LHCN-M2 (cell line): ENCODE measurements at regions not wholly inside any gene's neighbourhood (a gene's known extent, or its start where the extent isn't known, plus 50 kb on each side); places are given as distances from the start of the nearest gene placed in this dataset.
"Not testable (repeated sequence)": the region's sequence is repeated elsewhere in the genome, so short reads cannot be mapped to it uniquely, and the experiment has no call there.

Experiments
- DNase-seq: peaks from one replicate; pipeline ENCODE4 v3.0.0-alpha.2; 2012; ENCODE audit warnings: low read depth

DNA sequence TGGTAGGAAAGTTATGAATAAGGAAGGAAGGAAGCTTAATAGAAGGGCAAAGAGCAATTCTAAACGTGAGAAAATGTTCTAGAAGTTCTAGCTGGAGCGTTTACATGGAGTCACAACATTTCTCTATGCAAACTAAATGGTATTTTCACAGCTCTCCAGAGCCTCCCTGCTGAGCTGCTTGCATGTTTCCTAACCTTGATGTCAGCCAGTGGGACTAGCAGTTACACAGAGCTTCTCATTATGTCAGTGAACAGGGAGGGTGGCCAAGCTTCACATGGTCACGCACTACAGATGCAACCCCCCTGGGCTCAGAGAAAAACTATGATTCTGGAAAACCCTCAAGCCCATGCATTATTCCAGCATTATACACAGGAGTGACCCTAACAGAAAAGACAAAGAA, 153.4 kb upstream of the CCDC150 start:
- no peak for DNase-seq

DNA sequence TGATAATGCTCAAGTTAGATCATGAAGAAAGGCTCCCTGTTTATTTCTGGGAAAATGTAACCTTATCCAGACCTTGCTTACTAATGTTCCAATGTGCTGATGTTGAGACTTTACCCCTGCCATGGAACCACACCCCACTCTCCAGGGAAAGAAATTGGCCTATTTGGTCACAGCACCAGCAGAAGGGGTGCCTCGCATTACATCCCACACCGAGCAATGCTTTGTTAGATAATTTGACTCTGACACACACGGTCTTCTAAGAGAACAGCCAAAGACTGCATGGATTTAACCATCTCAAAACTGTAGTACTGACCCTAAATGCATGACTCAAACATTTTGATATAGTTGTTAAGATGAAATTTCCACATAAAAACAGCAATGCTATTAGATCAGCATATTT, 152.1 kb upstream of the CCDC150 start:
- DNase-seq = peak; percentile 76

GRCh38 chr2:196489371-196489770, 150.1 kb upstream of the CCDC150 start:
- DNase-seq = no peak

DNA sequence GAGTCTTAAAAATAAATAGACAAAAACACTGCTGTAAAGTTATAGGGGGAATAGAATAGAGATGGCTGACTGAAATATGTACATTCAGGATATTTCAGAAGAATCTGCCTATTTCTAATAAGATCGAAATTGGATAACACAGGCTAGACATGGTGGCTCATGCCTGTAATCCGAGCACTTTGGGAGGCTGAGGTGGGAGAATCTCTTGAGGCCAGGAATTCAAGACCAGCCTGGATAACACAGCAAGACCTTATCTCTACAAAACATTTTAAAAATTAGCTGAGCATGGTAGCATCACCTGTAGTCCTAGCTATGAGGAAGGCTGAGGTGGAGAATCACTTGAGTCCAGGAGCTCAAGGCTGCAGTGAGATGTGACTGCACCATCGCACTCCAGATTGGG, 146.6 kb upstream of the CCDC150 start:
- DNase-seq = no peak

DNA sequence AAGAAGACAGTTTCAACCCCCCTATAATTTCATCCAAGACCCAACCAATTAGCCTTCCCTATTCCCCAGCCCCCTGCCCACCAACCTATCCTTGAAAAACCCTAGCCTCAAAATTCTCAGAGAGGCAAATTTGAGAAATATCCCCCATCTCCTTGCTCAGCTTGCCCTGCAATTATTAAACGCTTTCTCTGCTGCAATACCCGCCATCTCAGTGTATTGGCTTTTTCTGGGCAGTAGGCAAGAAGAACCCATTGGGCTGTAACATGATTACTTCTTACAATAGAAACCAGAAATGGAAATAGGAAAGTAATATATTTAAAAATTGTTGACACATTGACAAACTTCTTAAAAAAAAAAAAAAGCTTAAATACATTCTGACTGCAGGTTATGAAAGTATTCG, 140.6 kb upstream of the CCDC150 start:
- no peak for DNase-seq

GRCh38 chr2:196499686-196500085, 139.8 kb upstream of the CCDC150 start:
- no peak for DNase-seq

DNA sequence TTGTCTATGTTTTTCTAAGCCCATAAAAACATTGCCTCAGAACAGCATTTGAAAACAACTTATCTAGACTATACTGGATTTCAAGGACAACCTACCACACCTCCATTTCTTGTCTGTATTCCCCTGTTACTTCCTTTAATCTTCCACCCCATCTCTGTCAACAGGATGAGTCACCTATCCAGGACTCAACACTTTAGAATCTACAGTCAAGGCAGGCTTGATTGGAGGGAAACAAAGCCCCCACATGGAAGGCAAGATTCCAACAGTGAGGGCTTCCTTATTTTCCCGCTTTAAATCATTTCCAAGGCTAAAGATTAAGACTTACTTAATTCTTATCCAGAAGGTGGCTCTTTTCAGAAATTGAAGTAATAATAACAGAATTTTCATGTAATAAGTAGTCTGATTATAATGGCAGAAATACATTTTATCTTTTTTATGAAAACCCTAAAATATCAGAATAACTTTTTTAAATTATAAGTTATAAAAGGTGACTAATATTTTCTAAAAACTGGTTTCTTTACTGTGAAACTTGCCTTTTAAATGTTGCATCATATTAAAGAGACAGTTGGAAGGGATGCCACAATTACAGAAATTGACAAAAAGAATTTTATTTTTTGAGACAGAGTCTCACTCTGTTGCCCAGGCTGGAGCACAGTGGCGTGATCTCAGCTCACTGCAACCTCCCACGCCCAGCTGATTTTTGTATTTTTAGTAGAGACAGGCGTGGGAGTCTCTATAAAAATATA, 138.7 kb upstream of the CCDC150 start:
- DNase-seq = peak; percentile 49

- DNase-seq = no peak
Observed at GRCh38 chr2:196501836-196502235, 137.7 kb upstream of the CCDC150 start.

GRCh38 chr2:196502386-196502785, 137.1 kb upstream of the CCDC150 start:
- no peak for DNase-seq

GRCh38 chr2:196503398-196503797, 136.1 kb upstream of the CCDC150 start:
- DNase-seq = no peak

GRCh38 chr2:196504788-196505187, 134.7 kb upstream of the CCDC150 start:
- no peak for DNase-seq

DNA sequence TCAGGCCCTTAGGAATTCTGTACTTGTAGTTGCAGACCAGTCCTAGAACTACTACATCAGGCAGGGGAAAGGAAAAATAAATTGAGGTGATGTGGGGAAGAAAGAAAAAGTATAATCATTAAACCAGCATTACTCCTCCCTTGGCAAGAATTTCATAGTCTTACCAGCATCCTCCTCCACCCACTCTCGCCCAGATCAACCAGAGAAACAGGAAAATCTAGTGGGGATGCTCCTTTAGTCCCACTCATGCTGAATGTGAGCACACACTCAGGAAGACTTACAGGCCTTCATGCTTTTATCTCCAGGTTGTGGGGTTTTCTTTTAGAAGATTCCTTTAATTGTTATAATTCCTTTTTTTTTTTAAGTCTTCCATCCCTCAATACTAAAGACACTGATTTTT, 129.3 kb upstream of the CCDC150 start:
- DNase-seq = no peak

DNA sequence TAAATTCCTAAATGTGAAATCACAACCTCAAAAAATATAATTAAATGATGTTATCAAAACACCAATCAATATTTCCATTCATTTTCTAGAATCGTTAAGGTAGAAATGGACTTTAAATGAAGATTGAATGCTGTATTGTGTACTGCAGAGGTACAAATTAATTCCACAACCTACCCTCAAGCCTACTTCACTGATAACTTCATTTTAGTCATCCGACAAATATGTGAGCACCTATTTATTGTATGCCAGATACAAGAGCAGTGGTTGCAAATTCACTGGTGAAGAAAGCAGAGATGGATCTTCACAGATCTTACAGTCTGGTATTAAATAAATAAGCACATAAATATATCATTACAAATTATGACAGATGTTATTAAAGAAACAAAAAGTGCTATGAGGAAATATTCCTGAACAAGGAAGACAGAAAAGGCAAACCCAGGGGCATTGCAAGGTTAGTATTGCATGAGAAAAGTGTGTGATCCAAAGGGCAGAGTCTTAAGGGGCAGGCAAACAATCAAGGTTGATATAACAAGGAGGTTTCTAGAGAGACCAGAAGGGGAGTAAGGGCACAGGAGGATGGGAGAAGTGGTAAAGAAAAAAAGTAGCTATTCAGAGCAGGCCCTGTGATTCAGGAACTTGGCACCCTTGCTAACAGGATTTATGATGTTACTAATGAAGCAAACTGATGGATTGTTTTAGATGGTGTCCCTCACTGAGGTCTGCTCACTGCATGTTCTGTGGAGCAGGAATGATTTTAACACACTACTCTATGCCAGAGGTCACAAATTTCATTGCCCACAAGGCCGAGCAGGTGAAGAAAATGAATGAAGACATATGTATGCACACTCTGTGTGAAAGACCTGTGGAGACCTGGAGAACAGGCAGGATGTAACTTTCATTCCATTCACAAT, 128.0 kb upstream of the CCDC150 start:
- DNase-seq = no peak

DNA sequence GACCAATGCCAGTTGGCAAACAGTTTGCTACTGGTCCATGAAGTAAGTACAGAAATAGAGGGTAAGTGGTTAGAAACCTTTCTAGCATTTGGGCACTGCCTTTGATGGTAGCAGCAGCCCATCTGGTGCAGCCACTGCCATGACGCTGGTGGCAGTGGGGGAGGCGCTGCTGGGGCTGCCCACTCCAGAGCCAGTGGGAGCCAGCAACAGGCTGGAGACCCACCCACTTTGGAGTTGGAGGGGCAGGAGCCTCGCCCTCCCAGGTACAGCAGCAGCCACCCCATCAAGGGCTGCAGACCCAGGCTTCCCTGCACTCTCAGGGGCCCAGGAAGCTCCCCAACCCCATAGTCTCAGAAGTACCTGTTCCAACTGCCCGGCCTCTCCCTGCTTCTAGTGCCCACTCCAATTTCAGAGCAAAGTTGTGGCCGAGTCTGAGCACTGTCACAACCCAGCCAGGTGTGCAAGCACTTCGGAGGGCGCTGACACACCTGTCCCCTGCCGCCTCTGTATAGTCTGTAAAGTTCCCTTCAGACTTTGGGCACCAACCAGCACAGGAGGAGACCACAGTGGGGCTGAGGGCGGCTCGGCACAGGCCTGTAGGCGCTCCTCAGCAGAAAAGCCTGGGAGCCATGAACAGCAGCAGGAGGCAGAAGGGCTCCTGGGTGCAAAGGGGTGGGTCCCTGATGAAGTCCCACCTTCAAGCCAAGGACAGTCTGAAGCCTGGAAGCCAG, 125.6 kb upstream of the CCDC150 start:
- no peak for DNase-seq

DNA sequence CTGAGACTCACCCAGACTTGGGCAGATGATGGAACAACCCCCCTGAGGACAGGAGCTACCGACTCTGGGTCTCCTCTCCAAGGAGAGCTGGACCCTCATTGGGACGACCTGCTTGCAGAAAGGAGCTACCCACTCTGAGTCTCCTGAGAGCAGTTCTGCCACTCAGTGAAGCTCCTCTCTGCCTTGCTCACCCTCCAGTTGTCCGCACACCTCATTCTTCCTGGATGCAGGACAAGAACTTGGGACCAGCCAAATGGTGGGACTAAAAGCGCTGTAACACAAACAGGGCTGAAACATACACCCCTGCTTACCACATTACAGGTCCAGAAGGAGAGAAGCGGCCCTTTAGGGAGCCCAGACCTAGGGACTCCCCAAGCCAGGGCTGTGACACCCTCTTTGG, 124.9 kb upstream of the CCDC150 start:
- no peak for DNase-seq

- no peak for DNase-seq
Observed at GRCh38 chr2:196515051-196515450, 124.5 kb upstream of the CCDC150 start.

- no peak for DNase-seq
Observed at GRCh38 chr2:196515608-196516007, 123.9 kb upstream of the CCDC150 start.

DNA sequence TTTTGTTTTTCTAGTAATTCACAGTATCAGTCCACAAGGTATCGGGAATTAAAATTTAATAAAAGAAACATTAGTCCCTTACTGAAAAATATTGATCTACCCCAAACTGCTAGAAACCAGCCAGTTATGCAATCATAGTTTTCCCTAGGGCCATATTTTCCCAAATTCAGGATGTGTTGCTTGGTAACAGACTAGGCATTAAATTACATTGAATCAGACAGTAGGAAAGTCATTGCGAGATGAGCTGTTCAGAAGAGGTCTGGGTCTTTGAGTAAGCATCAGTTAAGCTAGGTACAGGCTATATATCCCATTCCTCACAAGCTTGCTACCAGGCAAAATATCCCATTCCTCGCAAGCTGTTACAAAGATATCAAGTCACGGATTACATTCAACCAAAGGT, 123.0 kb upstream of the CCDC150 start:
- peak; percentile 49 for DNase-seq

GRCh38 chr2:196520605-196521004, 118.9 kb upstream of the CCDC150 start:
- no peak for DNase-seq

DNA sequence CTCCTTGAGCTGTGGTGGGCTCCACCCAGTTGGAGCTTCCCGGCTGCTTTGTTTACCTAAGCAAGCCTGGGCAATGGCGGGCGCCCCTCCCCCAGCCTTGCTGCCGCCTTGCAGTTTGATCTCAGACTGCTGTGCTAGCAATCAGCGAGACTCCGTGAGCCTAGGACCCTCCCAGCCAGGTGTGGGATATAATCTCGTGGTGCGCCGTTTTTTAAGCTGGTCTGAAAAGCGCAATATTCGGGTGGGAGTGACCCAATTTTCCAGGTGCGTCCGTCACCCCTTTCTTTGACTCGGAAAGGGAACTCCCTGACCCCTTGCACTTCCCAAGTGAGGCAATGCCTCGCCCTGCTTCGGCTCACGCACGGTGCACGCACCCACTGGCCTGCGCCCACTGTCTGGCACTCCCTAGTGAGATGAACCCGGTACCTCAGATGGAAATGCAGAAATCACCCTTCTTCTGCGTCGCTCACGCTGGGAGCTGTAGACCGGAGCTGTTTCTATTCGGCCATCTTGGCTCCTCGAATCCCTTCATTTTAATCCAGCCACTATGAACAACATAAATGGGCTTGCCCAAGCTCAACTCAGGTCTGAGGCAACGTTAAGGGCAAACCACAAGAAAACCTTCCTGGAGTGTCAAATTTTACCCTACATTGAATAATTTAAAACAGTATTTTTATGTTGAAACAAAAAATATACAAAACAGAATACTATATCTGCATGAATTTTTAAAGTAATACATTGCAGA, 112.4 kb upstream of the CCDC150 start:
- DNase-seq = not testable (repeated sequence)

DNA sequence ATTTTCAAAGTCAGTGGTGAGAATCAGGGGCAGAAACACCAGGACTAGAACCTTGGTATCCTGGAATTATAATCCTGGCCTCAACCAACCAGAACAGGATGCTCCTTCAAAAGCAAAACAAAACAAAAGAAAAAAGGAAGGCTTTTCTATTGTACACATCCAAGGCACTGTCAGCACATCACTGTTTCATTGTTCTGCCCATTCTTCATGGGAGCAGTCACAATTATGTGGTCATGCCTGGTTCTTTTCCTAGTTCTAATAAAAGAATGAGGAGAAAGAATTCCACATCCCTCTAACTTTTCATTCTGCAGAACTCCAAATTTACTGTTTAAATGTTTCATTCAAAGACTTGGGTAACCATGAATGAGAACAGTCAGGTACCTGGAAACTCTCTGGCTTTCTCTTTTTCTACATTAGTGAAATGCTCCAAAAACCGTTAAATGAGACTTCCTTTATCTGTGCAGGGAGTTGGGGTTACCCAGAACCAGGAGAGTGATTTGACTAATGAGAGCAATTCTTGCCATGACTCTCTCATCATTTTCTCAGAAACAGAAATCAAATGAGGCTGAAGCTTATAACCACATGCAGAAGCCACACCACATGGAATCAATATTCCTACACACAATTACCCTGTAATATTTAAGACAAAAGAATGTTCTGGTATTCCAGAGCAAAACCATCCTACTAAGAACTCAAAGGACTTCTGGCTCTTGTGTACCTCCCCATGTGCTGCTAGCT, 110.9 kb upstream of the CCDC150 start:
- DNase-seq = no peak
